Esophagus muscularis mucosa (tissue), 4 donors: ENCODE measurements at regions not wholly inside any gene's neighbourhood (a gene's known extent, or its start where the extent isn't known, plus 50 kb on each side); places are given as distances from the start of the nearest gene placed in this dataset.

Source experiments
- EP300 ChIP-seq: sonication (generic); formaldehyde crosslinking; IDR thresholded peaks from one replicate; pipeline ENCODE4 v1.6.1; 2017; ENCODE audit warnings: antibody characterized with exemption
- POLR2A ChIP-seq: fragments of 450-650 bp; IDR thresholded peaks from one replicate; pipeline ENCODE4 v1.6.1; 2017; ENCODE audit warnings: antibody characterized with exemption, moderate library complexity, mild to moderate bottlenecking, low read depth
- TF ChIP-seq, protein P1 (sequence below), 3 experiments: fragments of 200-600 bp in 2 of 3; fragments of 450-650 bp in 1 of 3; sonication (generic) in 2 of 3; IDR thresholded peaks; one replicate each; pipeline ENCODE4 v1.5.1; 2017 to 2019; ENCODE audit warnings: antibody characterized with exemption in 3 of 3, mild to moderate bottlenecking in 2 of 3, moderate library complexity in 1 of 3

DNA sequence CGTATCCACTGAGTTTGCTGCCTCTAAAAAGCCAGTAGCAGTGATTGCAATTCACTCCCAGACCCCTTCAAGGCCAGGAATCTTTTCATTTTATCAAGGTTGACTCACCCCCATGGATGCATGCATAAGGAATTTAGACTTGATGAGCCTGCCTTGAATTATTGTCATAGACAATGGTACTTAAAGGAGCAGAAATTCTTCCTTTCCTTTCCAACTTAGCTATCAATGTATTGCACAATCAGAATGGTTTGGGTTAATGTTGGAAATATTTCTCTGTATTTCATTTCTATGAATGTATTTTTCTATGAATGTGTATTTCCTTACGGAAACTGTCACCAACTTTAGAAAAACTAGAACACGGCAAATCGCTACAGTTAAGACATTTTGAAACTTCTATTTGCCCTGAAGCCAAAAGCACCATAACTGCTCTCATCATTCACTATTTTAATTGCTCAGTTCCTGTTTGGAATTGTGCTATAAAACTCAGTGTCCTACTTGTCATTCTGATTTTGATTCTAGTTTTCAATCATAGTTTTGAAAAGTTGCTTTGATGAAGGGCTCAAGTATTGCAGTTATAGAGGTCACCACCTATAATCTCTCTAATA lies 355.7 kb upstream of the AKR1E2 start:
- TF ChIP-seq, protein P1, sequence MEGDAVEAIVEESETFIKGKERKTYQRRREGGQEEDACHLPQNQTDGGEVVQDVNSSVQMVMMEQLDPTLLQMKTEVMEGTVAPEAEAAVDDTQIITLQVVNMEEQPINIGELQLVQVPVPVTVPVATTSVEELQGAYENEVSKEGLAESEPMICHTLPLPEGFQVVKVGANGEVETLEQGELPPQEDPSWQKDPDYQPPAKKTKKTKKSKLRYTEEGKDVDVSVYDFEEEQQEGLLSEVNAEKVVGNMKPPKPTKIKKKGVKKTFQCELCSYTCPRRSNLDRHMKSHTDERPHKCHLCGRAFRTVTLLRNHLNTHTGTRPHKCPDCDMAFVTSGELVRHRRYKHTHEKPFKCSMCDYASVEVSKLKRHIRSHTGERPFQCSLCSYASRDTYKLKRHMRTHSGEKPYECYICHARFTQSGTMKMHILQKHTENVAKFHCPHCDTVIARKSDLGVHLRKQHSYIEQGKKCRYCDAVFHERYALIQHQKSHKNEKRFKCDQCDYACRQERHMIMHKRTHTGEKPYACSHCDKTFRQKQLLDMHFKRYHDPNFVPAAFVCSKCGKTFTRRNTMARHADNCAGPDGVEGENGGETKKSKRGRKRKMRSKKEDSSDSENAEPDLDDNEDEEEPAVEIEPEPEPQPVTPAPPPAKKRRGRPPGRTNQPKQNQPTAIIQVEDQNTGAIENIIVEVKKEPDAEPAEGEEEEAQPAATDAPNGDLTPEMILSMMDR (IDR thresholded peaks at IDR 0.05) = no peak
- TF ChIP-seq POLR2A (no peak), EP300 (no peak)
